ENCODE measurements at regions not wholly inside any gene's neighbourhood (a gene's known extent, or its start where the extent isn't known, plus 50 kb on each side); places are given as distances from the start of the nearest gene placed in this dataset.

DNA sequence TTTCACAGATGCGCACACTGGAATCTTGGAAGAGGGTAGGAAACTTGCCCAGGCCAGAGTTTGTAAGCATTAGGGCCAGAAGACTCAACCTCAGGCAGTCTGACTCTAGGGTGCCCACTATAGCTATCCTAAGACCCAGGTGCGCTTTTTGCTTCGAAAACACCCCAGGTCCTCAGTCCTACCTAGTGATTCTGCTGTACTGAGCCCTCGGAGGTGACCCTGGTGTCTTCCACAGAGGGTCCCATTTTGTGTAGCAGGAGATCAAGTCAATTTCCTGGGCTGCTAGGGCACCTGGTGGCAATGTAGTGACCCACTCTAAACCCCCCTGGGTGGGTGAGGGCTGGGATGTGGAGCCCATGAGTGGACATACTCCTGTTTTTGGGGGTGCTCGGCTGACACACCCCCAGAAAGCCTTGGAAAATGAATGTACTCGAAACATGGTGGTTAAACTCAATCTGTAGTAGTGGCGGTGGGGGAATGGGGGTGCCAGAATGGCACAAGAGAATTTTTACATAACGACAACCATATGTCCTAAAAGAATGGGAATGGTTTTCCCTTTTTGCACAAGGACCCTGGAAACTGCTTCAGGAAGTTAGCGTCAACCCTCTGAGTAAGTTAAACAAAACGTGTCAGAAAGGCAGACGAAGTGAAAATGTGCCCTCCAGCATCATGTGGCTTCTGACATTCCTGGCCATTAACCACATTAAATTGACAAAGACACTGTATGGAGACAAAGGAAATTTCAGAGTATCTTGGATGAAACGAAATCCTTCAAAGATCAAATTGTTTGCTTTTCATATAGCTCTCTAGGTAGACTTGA, 218.0 kb upstream of the COPS8 start:
- ATAC-seq (no peak), DNase-seq (ENCODE audit: low spot score) (no peak)
- Mint-ChIP-seq H3K27me3 (ENCODE audit: low read depth) (peaks cover 10% of the 10 kb centered on the region), H3K4me1 (peaks cover 11% of the 10 kb centered on the region), H3K27ac (0 out of 2 replicates have a peak overlapping the region, but pooled peaks have one; percentile 16), H3K4me3 (no peak overlapping the region), H3K9me3 (peaks cover 40% of the 10 kb centered on the region), H3K36me3 (peaks cover 20% of the 10 kb centered on the region)
- POLR2A ChIA-PET: no interaction called here
- TF ChIP-seq ZBTB21 (CRISPR knock-in tag; IDR thresholded peaks at IDR 0.05; ENCODE audit: borderline replicate concordance) (no peak), ZNF219 (CRISPR knock-in tag; IDR thresholded peaks at IDR 0.05; ENCODE audit: borderline replicate concordance) (no peak), FOXJ3 (CRISPR knock-in tag; IDR thresholded peaks at IDR 0.05; ENCODE audit: borderline replicate concordance) (no peak), ETV6 (CRISPR knock-in tag; IDR thresholded peaks at IDR 0.05) (no peak), FOXP1 (CRISPR knock-in tag; IDR thresholded peaks at IDR 0.05; ENCODE audit: borderline replicate concordance) (no peak), ZNF232 (CRISPR knock-in tag; IDR thresholded peaks at IDR 0.05) (no peak), ZNF671 (CRISPR knock-in tag; IDR thresholded peaks at IDR 0.05) (no peak), MXD4 (CRISPR knock-in tag; IDR thresholded peaks at IDR 0.05; ENCODE audit: borderline replicate concordance) (no peak), NFYB (CRISPR knock-in tag; conservative IDR thresholded peaks at IDR 0.05; ENCODE audit: low read depth) (no peak), ZNF317 (CRISPR knock-in tag; IDR thresholded peaks at IDR 0.05; ENCODE audit: borderline replicate concordance, low read depth) (no peak), TCF7 (CRISPR knock-in tag; IDR thresholded peaks at IDR 0.05; ENCODE audit: low read depth) (no peak)
- TF ChIP-seq, protein P1, sequence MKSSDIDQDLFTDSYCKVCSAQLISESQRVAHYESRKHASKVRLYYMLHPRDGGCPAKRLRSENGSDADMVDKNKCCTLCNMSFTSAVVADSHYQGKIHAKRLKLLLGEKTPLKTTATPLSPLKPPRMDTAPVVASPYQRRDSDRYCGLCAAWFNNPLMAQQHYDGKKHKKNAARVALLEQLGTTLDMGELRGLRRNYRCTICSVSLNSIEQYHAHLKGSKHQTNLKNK (CRISPR knock-in tag; IDR thresholded peaks at IDR 0.05): no peak
- TF ChIP-seq, protein P2, sequence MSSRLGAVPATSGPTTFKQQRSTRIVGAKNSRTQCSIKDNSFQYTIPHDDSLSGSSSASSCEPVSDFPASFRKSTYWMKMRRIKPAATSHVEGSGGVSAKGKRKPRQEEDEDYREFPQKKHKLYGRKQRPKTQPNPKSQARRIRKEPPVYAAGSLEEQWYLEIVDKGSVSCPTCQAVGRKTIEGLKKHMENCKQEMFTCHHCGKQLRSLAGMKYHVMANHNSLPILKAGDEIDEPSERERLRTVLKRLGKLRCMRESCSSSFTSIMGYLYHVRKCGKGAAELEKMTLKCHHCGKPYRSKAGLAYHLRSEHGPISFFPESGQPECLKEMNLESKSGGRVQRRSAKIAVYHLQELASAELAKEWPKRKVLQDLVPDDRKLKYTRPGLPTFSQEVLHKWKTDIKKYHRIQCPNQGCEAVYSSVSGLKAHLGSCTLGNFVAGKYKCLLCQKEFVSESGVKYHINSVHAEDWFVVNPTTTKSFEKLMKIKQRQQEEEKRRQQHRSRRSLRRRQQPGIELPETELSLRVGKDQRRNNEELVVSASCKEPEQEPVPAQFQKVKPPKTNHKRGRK (CRISPR knock-in tag; IDR thresholded peaks at IDR 0.05; ENCODE audit: borderline replicate concordance): no peak
- TF ChIP-seq, protein P3, sequence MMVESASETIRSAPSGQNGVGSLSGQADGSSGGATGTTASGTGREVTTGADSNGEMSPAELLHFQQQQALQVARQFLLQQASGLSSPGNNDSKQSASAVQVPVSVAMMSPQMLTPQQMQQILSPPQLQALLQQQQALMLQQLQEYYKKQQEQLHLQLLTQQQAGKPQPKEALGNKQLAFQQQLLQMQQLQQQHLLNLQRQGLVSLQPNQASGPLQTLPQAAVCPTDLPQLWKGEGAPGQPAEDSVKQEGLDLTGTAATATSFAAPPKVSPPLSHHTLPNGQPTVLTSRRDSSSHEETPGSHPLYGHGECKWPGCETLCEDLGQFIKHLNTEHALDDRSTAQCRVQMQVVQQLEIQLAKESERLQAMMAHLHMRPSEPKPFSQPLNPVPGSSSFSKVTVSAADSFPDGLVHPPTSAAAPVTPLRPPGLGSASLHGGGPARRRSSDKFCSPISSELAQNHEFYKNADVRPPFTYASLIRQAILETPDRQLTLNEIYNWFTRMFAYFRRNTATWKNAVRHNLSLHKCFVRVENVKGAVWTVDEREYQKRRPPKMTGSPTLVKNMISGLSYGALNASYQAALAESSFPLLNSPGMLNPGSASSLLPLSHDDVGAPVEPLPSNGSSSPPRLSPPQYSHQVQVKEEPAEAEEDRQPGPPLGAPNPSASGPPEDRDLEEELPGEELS (CRISPR knock-in tag; IDR thresholded peaks at IDR 0.05): no peak
- TF ChIP-seq, protein P4, sequence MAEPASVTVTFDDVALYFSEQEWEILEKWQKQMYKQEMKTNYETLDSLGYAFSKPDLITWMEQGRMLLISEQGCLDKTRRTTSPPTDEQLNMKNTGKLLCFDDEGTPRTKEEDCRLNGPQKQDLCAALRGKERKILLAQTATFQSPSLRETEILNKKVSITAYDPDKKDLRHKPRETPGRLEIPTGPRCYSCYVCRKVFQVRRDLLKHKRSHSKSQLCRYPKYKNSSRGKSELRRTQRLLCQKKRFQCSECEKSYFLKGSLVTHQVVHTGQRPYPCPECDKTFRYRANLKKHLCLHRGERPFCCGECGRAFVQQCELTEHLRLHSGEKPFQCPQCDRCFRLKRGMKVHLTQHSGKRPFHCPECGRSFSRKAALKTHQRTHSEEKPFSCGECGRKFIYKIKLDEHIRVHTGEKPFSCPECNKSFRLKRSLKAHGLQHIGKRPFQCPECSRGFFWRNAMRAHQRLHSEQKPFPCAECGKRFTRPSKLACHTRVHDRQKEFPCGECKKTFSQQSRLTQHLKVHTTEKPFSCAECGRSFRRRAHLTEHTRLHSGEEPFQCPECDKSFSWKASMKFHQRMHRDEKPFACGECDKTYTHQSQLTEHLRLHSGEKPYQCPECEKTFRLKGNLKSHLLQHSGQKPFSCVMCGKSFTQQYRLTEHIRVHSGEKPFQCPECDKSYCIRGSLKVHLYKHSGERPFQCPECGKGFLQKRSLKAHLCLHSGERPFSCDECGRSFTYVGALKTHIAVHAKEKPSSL (CRISPR knock-in tag; conservative IDR thresholded peaks at IDR 0.05): no peak
- TF ChIP-seq, protein P5, sequence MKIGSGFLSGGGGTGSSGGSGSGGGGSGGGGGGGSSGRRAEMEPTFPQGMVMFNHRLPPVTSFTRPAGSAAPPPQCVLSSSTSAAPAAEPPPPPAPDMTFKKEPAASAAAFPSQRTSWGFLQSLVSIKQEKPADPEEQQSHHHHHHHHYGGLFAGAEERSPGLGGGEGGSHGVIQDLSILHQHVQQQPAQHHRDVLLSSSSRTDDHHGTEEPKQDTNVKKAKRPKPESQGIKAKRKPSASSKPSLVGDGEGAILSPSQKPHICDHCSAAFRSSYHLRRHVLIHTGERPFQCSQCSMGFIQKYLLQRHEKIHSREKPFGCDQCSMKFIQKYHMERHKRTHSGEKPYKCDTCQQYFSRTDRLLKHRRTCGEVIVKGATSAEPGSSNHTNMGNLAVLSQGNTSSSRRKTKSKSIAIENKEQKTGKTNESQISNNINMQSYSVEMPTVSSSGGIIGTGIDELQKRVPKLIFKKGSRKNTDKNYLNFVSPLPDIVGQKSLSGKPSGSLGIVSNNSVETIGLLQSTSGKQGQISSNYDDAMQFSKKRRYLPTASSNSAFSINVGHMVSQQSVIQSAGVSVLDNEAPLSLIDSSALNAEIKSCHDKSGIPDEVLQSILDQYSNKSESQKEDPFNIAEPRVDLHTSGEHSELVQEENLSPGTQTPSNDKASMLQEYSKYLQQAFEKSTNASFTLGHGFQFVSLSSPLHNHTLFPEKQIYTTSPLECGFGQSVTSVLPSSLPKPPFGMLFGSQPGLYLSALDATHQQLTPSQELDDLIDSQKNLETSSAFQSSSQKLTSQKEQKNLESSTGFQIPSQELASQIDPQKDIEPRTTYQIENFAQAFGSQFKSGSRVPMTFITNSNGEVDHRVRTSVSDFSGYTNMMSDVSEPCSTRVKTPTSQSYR (CRISPR knock-in tag; IDR thresholded peaks at IDR 0.05): no peak
- CTCF ChIA-PET: interaction anchor here (0.5 kb wide), 1 partner anchor 62 kb away, joined by 4 read pairs; no protein-coding TSS in a partner anchor
